Bronchial epithelial cell (primary cell): ENCODE measurements at regions not wholly inside any gene's neighbourhood (a gene's known extent, or its start where the extent isn't known, plus 50 kb on each side); places are given as distances from the start of the nearest gene placed in this dataset.

Experiments
- DNase-seq: peaks from one replicate; pipeline ENCODE4 v3.0.0-alpha.2; 2010; ENCODE audit warnings: low read depth
- FAIRE-seq: peaks from 2 replicates; lab custom pipeline; 2011; peaks lifted over from hg19 to GRCh38; lab: Jason Lieb, UNC
- H3K27me3 ChIP-seq: 2 replicates; pipeline ENCODE4 v1.5.1; 2011; ENCODE audit warnings: low read length; ENCODE audit not compliant: control insufficient read depth, insufficient read depth
- H3K36me3 ChIP-seq: 2 replicates; pipeline ENCODE4 v1.5.1; 2011; ENCODE audit warnings: low read length; ENCODE audit not compliant: control insufficient read depth, insufficient read depth
- H3K4me3 ChIP-seq: 2 replicates; pipeline ENCODE4 v1.5.1; 2011; ENCODE audit warnings: mild to moderate bottlenecking, low read depth, low read length, control low read depth
- CTCF ChIP-seq: IDR thresholded peaks from 2 replicates; pipeline ENCODE4 v1.5.1; 2011; ENCODE audit warnings: mild to moderate bottlenecking, moderate library complexity, low read length, control low read depth, inconsistent platforms; ENCODE audit not compliant: insufficient read depth, severe bottlenecking

DNA sequence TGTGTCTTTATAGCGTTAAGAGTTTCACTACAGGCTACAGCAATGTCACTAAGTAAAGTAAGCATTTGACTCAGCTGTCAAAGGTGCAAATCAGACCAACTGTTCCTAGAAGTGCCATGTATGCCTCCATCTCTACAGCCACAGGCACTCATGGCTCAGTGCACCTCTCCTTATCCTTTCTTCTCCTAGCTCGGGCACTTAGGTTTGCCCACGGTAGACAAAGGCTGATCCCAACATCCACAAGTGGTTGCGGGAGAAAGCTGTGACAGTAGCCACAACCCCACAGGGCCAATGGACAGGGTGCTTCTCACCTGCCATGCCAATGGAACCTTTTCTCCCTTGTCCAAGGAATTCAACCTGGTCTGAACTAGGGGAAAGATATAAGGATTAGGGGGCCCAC is 228.5 kb upstream of the EXOC2 start:
- H3K27me3 ChIP-seq = no peaks in the 10 kb centered on the region
- no peak for DNase-seq
- no peak for TF ChIP-seq CTCF
- H3K36me3 ChIP-seq = no peaks in the 10 kb centered on the region
- no peak overlapping the region for H3K4me3 ChIP-seq
- FAIRE-seq = no peak

DNA sequence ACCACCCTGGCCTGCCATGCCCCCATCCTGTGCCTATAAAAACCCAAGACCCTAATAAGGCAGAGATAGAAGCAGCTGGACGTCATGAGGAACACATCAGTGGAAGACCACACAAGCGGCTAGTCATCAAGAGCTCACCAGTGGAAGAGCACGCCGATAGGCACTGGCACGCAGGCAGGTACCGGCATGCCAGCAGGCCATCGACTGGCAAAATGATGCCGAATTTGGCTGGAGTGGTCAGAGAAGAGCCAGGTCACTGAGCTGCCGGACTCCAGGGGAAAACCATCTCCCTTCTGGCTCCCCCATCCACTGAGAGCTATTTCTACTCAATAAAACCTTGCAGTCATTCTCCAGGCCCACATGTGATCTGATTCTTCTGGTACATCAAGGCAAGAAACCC is 227.6 kb upstream of the EXOC2 start:
- H3K36me3 ChIP-seq = no peaks in the 10 kb centered on the region
- no peak for DNase-seq
- no peak for FAIRE-seq
- no peak for TF ChIP-seq CTCF
- no peak overlapping the region for H3K4me3 ChIP-seq
- H3K27me3 ChIP-seq = no peaks in the 10 kb centered on the region

DNA sequence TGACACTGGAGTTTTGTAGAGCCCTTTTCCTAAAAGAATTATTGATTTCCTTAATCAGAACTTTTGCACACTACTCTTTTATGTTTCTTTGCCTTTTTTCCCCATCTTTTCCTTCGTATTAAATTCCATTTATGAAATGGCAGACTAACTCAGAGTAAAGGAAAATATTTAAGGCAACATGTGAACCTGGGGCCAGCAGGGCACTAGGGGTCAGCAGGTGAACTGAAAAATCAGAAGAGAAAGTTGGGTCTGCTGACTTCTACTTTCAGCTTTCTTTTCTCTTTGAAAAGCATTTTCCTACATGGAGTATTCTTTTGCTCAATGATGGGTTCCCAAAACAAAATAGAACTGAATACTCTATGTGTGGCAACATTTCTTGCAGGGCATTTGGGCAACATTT is 226.6 kb upstream of the EXOC2 start:
- DNase-seq = no peak
- Histone ChIP-seq H3K4me3 (no peak overlapping the region), H3K36me3 (no peaks in the 10 kb centered on the region), H3K27me3 (no peaks in the 10 kb centered on the region)
- FAIRE-seq = no peak
- no peak for TF ChIP-seq CTCF

DNA sequence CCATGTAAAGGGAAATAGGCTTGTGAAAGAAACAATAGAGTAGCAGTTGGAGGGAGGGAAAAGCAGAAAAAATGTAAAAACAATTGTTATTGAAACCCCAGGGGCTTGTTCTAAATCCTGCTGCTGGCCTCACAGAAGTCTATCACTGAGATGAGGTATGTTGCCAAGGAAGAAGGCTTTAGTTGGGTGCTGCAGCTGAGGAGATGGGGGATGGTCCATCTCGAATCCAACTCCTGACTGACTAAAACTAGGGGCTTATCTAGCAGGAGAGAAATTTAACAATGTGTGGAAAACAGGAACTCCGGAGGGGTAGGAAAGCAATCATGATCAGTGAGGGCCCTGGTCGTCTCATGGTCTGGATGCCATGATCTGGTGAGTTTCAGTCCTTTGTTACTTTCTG is 225.0 kb upstream of the EXOC2 start:
- no peak for TF ChIP-seq CTCF
- Histone ChIP-seq H3K36me3 (no peaks in the 10 kb centered on the region), H3K4me3 (no peak overlapping the region), H3K27me3 (no peaks in the 10 kb centered on the region)
- peak; percentile 82 for FAIRE-seq
- no peak for DNase-seq

DNA sequence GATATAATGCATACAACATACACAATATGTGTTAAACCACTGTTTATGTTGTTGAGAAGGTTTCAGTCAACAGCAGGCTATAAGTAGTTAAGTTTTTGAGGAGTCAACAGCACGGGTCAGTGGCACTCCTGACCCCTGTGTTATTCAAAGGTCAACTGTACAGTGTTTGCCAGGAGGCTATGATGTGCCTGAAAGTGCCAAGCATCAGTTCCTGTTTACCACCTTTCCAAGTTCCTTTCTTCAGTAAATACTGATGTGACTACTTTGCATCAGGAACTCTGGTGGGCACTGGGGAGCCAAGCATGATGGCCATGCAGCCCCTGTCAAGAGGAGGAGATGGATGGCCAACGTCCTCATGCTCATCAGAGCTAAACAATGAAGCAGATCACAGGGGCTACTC is 224.4 kb upstream of the EXOC2 start:
- no peaks in the 10 kb centered on the region for H3K36me3 ChIP-seq
- H3K27me3 ChIP-seq = no peaks in the 10 kb centered on the region
- FAIRE-seq (no peak), DNase-seq (no peak)
- TF ChIP-seq CTCF = no peak
- no peak overlapping the region for H3K4me3 ChIP-seq

DNA sequence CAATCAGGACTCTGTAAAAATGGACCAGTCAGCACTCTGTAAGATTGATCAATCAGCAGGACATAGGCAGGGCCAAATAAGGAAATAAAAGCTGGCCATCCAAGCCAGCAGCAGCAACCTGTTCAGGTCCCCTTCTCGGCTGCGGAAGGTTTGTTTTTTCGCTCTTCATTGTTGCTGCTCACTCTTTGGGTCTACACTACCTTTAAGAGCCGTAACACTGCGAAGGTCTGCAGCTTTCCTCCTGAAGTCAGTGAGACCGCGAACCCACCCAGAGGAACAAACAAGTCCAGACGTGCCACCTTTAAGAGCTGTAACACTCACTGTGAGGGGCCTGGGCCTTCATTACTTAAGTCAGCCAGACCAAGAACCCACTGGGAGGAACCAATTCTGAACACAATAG is 223.2 kb upstream of the EXOC2 start:
- Histone ChIP-seq H3K36me3 (no peaks in the 10 kb centered on the region), H3K27me3 (no peaks in the 10 kb centered on the region)

More for the DNA sequence above, 223.2 kb upstream of the EXOC2 start:
- H3K4me3 ChIP-seq = no peak overlapping the region
- no peak for DNase-seq
- no peak for FAIRE-seq
- no peak for TF ChIP-seq CTCF
